ENCODE measurements at regions not wholly inside any gene's neighbourhood (a gene's known extent, or its start where the extent isn't known, plus 50 kb on each side); places are given as distances from the start of the nearest gene placed in this dataset.

DNA sequence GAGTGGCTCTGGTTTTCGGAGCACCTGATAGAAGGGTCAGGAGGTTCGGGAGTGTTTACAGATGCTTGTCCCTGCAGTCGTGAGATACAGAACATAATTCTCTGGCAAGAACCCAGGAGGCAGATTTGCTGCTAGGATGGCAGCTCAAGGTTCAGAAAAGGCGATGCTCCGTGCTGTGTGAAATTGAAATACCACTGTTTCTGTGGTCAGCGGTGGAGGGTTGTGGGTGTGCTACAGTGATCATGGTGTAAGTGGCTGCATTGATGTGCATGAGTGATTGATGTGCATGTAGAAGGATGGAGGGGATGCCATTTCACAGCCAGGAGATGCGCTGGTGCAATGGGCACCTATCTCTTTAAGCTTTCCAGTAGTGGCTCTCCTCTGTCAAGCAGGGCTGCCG lies 322.1 kb downstream of the GALR1 start:
- H3K4me1 ChIP-seq: no peaks in the 10 kb centered on the region
- TF ChIP-seq CTCF (IDR thresholded peaks at IDR 0.05): no peak
- H3K4me3 ChIP-seq: no peak overlapping the region
- no peaks in the 10 kb centered on the region for H3K36me3 ChIP-seq
- H3K9me3 ChIP-seq: peaks cover 0 to 23% of the 10 kb centered on the region in 2 donors
- DNase-seq: no peak
- peaks cover 0 to 9% of the 10 kb centered on the region in 2 donors for H3K27me3 ChIP-seq
- no peak for ATAC-seq
- intact Hi-C loops (cut with DNase I): no loop called here
- H3K27ac ChIP-seq: no peak overlapping the region

GRCh38 chr18:77572537-77572936 lies 322.9 kb downstream of the GALR1 start:
- no peak for ATAC-seq
- TF ChIP-seq CTCF (IDR thresholded peaks at IDR 0.05): no peak
- Histone ChIP-seq H3K36me3 (no peaks in the 10 kb centered on the region), H3K27me3 (peaks cover 0 to 9% of the 10 kb centered on the region in 2 donors), H3K27ac (no peak overlapping the region), H3K4me1 (no peaks in the 10 kb centered on the region), H3K4me3 (no peak overlapping the region), H3K9me3 (peaks cover 0 to 20% of the 10 kb centered on the region in 2 donors)
- DNase-seq: no peak
- intact Hi-C loops (cut with DNase I): no loop called here

DNA sequence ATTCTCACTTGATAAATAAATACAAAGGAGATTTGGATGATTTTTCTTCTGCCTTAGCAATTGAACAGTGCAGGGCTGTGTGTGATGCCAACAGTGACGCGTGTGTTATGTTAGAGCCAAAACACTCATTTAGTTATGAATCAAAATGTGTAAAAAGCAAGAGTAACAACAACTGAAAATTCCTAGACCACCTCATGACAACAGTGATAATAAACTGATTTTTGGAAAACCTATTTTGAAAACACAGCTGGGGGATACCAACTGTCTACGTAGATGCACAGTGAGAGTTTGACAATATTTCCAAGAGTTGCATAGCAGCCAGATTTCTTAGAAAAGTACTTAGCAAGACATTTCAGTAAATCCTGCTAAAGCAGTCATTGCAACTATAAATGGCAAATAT lies 323.9 kb downstream of the GALR1 start:
- H3K27me3 ChIP-seq: peaks cover 0 to 15% of the 10 kb centered on the region in 2 donors
- no peaks in the 10 kb centered on the region for H3K36me3 ChIP-seq
- H3K9me3 ChIP-seq: peaks cover 0 to 10% of the 10 kb centered on the region in 2 donors
- H3K4me1 ChIP-seq: no peaks in the 10 kb centered on the region
- H3K4me3 ChIP-seq: no peak overlapping the region
- ATAC-seq (no peak), DNase-seq (no peak)
- intact Hi-C loops (cut with DNase I): no loop called here
- no peak overlapping the region for H3K27ac ChIP-seq
- no peak for TF ChIP-seq CTCF (IDR thresholded peaks at IDR 0.05)

DNA sequence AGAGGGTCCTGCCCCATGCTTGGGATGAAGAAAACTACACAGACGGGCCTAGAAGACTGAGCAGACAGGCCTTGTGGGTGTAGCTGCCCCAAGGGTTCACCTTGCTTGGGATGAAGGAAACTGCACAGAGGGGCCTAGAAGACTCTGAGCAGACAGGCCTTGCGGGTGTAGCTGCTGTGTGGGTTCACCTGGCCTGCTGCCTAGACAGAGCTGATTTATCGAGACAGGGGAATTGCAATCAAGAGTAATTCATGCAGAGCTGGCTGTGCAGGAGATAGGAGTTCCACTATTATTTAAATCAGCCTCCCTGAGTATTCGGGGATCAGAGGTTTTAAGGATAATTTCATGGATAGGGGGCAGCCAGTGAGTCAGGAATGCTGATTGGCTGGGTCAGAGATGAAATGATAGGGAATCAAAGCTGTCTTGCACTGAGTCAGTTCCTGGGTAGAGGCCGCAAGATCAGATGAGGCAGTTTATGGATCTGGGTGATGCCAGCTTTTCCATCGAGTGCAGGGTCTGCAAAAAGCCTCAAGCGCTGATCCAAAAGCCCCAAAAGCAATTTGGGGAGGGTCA lies 341.4 kb downstream of the GALR1 start:
- ATAC-seq: no peak
- no peak overlapping the region for H3K27ac ChIP-seq
- TF ChIP-seq CTCF (IDR thresholded peaks at IDR 0.05): no peak
- H3K4me1 ChIP-seq: no peaks in the 10 kb centered on the region
- no peaks in the 10 kb centered on the region for H3K9me3 ChIP-seq
- no peak for DNase-seq
- H3K4me3 ChIP-seq: no peak overlapping the region
- no peaks in the 10 kb centered on the region for H3K27me3 ChIP-seq
- intact Hi-C loops (cut with DNase I): no loop called here
- no peaks in the 10 kb centered on the region for H3K36me3 ChIP-seq

DNA sequence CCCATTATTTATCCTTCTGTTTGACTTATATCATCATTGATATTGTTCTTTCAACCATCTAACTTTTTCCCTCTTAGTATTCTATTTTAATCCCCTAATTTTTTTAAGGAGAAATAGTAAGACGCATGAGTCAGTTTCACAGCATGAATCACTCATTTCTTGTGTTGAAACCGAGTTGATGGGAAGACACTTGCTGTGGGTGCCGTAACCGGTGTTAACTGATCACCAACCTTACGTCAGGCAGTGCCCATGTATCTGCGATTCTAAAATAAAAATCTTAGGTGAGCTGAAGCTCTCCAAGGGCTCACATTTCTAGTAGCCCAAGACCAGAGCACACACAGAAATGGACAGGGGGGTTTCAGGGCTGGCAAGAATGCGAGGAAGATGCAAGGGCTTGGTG lies 348.1 kb downstream of the GALR1 start:
- Histone ChIP-seq H3K36me3 (no peaks in the 10 kb centered on the region), H3K27ac (no peak overlapping the region), H3K27me3 (no peaks in the 10 kb centered on the region), H3K4me3 (no peak overlapping the region), H3K4me1 (no peaks in the 10 kb centered on the region), H3K9me3 (no peaks in the 10 kb centered on the region)
- DNase-seq (no peak), ATAC-seq (no peak)
- no peak for TF ChIP-seq CTCF (IDR thresholded peaks at IDR 0.05)
- intact Hi-C loops (cut with DNase I): no loop called here

Measured in left lung (tissue), 4 donors.